ENCODE measurements at regions not wholly inside any gene's neighbourhood (a gene's known extent, or its start where the extent isn't known, plus 50 kb on each side); places are given as distances from the start of the nearest gene placed in this dataset.
"Not testable (repeated sequence)": the region's sequence is repeated elsewhere in the genome, so short reads cannot be mapped to it uniquely, and the experiment has no call there.

DNA sequence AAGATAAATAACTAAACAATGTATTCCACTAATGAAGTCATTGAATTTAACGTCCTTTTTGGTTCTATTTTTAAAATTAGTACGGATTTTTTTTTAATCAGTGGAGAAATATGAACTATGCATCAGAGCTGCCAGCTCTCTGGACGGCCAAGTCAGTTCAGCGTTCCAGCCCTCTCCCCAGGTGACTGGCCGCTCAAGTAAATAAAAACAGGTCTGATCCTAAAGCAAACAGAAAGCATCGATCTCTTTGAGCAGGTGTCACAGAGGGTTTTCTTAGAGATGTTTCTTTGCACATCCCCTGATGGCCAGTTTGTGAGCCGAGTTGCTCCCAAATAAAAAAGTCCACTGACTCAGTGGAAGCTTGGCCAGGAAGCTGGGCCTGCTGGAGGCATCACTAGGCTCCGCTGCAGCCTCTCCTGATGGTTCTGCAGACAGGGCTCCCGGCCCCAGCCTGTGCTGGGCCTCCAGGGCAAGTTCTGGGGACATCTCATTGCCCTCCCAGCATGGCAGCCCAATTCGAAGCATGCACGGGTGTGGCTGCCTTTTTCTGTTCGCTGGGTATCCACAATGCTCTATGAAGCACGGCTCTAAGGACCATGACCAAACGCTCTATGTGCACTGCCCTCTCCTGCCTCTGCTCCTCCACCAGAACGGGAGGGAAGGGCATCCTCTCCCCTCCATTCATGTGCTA is 74.7 kb upstream of the PPP2R2D start:
- no peak for DNase-seq

DNA sequence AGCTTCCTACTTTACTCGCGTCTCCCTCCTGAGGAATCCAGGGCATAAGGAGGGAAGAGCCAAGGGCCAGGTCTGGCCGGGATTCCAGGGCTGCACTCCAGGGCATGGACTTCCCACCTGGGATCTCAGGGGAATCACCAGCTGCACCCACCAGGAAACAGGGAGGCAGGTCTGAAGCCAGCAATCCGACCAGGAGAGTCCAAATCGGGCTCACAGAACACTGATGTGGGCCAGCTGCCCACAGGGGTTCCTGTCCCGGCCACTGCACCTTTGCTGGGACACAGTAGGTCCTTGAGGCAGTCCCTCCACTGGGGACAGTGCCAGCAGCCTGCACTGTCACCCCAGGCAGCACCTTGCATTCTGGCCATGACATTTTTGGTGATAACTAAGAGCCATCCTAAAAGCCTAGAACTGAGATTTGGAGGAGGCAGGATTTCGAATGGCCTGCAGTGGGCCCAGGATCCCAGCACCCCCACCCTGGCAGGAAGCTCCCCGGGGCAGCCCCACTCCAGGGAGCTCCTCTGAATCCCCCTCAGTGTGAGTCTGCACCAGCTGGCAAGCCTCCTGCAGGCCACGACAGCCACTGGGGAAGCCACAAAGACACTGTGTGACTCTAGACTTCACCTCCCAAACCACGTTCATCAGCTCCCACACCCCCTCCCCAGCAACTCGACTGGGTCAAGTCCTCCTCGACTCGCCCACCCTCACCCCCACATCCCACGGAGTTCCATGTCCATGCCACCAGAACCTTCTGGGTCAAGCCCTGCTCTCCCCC is 71.5 kb upstream of the PPP2R2D start:
- no peak for DNase-seq

DNA sequence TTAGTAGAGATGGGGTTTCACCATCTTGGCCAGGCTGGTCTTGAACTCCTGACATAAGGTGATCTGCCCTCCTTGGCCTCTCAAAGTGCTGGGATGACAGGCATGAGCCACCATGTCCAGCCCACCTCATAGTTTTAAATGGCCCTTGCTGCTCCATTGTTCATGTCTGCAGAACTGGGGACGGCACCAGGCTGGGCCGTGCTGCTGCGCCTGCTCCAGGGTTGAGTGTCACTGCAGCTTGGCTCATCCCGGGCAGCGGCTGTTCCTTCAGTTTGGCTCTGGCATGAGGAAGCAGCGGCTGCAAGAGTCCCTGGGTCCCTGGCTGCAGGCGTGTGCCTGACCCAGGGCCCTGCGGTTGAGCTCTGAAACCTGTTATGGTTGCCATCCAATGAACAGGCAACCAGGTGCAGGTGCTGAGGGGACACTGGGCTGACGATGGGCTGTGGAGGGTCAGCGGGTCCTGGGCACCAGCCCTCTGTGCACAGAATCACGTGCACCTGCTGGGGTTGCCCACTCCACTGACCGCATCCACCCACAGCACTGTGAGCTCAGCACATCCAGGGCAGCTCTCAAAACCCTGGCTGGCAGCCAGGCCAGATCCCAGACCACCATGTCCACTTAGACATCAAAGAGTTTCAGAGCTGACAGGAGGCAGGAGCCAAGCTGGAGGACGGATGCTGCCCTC is 70.2 kb upstream of the PPP2R2D start:
- no peak for DNase-seq

DNA sequence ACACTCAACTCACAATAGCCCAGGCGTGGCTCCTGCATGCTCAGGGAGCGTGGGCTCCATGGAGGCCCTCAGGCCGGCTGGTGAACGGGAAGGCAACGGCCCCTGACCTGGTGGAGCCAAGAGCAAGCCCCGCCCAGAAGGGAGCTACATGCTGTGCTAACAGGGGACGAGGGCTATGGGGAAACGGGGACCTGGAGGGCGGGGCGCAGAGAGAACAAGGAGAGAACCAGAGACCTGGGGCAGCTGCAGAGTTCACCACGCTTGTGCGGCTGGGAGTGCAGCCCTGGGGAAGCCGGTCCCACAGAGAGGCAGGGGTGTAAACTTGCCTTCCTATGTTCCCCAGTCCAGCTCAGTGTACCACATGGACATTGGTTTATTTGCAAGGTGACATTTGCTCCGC is 69.2 kb upstream of the PPP2R2D start:
- DNase-seq: no peak

DNA sequence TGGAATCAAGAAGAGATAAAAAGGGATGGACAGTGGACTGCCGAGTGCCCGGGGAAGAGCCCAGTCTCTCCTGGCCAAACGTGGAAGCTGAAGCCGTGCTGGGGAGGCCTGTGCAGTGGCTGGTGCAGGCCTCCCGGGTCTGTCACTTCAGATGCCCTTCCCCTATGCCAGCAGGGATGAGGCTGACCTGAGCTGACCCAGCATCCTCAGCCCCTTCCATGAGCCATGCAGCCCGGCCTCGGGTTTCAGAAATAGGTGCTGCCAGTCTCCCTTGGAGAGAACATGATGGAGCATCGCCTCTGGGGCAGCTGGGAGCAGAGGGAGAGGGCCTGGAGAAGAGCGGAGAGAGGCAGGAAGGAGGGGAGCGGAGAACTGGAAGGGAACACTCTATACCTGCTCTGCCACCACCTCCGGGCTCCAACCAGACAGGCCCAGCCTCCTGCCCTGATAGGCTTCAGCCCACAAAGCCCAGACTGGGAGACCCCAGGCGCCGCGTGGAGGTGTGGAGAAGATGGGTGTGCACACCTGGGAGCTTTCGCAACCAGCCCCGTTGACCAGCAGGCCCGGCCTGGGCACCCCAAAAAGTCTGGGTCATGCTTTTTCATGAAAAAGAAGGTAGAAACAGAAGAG is 68.6 kb upstream of the PPP2R2D start:
- DNase-seq: no peak

DNA sequence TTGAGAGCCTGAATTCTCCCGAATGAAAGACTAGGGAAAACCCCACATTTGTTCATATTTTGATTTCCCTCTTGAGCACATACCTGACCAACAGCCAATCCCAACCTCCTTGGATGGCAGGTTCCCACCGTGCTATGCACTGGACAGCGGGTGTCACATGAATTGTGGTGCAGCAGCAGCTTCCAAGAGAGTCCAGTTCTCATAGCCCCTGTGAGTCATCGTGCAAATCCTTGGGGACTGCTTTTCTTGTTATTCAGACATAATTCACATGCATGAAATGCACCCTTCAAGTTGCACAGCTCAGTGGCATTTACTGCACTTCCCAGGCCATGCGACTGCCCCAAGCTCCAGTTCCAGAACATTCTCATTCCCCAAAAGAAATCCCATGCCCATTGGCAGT is 67.8 kb upstream of the PPP2R2D start:
- no peak for DNase-seq

DNA sequence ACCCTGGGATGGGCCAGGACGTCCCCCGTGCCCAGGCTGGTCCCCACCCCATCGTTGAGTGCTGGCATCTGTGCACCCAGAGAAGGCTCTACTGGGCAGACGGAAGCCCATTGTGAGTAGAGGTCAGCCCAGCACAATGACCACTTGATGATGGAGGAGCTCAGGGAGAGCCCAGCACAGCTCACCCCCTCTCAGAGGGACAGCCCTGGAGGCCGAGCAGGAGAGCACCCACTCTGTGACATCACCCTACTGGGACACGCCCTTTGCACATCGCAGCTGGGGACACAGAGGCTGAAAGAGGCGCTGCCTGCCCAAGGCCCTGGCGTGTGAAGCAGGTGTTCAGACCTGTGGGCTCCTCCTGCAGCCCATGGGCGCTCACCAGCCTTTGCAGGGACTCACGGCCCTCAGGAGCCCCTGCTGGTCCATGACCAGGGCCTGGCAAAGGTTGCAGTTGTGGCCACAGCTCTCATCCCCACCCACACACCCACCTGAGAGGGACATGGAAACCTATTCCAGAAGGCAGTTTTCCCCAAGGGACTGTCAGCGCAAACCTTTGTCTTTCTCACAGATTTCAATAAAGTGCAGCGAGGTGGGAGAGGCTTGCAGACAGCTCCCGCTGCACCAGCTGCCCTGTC is 67.2 kb upstream of the PPP2R2D start:
- no peak for DNase-seq

DNA sequence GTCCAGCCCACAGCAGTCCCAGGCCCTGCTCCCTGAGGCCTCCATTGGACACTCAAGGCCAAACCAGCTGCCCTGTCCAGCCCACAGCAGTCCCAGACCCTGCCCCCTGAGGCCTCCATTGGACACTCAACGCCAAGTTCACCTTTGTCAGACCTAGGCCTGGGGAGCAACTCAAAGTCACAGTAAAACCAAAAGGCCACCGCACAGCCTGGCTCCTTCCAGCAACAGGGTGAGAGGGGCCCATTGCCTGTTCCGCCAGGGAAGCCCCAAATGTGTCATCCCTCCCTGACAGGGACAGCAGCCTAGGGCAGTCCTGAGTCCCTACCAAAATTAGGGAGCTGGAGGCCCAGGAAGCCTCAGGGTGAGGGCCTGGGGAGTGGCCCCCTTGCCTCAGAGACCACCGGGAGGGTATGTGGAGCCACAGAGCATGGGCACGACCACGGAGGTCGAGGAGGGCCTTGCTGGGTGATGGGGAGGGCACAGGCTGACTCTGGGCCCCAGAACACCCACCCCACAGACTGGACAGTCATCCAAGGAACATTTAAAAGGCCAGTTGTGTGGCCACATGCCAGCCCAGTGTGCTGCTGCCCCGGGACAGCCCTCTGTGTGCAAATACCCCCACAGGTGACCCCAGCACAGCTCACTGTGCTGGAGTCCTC is 66.5 kb upstream of the PPP2R2D start:
- no peak for DNase-seq

DNA sequence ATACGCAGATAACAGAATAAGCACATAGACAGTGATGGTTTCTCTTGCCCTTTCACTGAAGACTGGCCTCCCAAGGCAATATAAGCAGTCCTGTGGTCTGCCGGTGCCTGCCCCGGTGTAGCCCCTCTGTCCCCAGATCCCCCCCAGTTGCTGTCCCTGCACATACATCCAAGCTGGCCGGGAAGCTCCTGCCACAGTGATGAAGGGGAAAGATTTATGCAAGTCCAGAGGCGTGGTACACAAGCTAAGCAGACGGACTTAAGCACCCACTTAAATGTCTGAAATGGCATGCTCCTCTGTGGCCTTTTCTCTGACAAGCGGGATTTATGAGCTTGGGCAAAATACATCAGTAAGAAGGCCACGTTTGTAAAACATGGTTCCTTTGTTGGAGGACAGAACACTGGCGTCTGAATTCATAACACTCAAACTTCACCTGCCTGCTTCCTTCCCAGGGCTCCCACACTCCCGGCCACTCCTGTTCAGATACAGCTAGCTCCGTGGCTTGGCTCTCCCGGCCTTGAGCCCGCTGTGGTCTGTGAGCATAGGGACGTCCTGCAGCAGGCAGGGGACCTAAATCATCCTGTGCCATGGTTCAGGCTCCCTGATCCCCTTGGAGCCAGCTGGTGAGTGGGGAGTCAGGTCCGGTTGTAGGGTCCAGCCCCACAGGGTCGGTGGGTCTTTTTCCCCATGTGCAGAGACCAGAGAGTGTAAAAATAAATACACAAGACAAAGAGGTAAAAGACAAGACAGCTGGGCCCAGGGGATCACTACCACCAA is 61.7 kb upstream of the PPP2R2D start:
- no peak for DNase-seq

DNA sequence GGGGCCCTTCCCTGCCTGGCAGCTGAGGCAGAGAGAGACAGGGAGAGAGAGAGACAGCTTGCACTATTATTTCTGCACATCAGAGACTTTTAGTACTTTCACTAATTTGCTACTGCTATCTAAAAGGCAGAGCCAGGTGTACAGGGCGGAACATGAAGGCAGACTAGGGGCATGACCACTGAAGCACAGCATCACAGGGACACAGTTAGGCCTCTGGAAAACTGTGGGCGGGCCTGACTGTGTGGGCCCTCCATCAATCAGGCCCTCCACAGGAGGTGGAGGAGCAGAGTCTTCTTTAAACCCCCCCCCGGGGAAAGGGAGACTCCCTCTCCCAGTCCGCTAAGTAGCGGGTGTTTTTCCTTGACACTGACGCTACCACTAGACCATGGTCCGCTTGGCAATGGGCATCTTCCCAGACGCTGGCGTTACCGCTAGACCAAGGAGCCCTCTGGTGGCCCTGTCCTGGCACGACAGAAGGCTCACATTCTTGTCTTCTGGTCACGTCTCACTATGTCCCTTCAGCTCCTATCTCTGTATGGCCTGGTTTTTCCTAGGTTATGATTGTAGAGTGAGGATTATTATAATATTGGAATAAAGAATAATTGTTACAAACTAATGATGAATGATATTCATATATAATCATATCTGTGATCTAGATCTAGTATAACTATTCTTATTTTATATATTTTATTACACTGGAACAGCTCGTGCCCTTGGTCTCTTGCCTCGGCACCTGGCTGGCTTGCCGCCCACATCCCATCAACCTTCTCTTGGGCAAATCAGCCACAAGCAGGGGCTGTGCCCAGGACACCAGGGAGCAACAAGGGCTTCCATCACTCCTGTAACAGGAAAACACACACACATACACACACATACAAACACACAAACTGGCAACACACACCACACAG is 60.7 kb upstream of the PPP2R2D start:
- not testable (repeated sequence) for DNase-seq

DNA sequence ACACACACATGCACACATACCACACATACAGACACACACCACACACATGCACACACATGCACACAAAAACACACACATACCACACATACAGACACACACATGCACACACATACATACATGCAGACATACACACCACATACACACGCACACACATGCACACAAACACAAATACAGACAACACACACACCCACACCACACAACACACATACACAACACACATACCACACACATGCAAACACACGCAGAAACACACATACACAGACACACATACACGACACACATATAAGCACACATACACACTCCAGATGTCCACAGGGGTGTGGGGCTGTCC is 60.1 kb upstream of the PPP2R2D start:
- DNase-seq: no peak

DNA sequence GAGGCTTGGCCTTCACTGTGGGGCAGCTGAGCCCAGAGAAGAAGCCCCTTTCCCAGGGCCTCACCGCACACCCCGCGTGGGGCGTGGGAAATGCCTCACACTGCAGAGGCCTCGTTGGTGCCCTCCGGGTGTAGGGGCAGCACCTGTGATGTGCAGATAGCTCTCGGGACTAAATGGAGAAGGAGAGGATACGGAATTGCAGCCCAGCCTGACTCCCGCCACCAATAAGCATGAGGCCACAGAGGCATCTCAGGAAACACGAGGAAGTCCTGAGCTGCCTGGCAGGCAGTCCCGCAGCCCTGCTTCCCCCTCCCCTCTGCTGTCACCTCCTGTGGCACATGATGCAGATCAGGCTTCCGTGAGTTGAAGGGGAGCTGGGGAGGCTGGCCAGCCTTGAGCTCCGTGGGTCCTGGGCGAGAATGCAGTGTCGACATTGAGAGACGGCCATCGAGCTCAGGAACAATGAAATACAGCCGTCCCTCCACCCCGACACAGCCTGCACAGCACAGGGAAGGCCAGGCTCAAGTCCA is 59.6 kb upstream of the PPP2R2D start:
- DNase-seq: no peak

DNA sequence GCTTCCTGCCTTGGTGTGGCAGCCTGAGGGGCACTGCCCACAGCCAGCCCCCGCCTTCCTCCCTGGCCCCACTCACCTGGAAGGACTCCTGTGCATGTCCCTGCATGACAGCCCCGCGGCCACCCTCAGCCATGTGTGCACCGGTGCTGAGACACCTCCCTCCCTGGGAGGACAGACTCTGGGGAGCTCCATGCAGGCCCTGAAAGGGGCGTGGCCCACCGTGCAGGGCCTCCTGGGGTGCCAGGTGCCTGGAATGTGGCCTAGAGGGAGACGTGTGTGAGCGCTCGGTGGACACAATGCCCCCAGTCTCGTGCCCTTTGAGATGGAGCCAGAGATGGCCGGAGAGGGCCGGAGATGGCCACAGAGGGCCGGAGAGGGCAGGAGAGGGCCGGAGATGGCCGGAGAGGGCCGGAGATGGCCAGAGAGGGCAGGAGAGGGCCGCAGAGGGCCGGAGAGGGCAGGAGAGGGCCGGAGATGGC is 59.1 kb upstream of the PPP2R2D start:
- no peak for DNase-seq

DNA sequence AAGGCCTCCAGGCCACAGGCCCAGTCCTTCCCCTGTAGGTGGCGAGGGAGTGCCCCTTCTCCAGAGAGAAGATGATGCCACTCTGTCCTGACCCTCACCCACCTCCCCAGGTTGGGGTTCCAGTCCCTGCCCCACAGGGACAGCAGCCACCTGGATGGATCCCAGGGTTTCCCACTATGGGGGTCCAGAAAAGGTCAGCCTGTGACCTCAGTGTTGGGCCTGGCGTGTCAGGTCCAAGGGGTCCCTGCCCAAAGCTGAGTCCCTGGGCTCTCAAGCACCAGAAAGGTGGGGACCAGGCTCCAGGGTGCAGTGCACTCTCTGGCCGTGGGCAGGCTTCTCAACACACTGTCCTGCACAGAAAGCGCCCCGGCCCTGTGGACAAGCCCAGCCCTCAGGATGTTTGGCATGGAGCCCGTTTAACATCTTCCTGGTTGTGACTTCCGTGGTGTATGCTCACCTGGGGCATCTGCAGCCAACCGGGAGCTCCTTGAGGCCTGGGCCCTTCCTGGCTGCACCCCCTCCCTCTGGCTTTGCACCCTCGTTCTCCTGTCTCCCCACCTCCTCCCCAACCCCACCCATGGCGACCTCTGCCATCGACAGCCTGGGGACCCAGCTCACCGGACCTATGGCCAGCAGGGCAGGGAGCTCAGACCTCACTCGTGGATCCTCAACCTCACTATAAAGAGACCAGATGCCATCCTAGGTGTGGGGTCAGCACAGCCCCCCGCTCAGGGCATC is 58.3 kb upstream of the PPP2R2D start:
- no peak for DNase-seq

DNA sequence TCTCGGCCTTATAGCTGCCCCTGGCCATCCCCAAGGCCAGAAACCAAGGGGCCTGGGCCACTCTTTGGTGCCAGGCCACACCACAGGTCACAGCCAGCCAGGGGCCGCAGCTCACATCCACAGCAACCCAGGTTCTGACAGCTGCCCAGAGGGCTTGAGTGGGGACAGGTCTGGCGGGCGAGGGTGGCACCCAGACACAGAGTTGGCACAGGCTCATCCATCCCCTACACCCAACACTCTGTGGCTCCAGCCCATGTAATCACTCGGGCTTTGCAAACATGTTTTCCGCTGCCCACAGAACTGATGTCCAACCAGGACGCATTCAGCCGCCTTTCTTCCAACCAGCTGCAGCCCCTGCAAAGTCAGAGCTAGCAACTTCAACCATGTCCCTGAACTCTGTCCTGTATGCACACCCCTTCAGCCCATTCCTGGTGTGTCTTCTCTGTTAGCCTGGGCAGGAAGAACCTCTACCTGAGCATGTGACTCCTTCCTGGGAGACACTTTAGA is 57.7 kb upstream of the PPP2R2D start:
- no peak for DNase-seq

DNA sequence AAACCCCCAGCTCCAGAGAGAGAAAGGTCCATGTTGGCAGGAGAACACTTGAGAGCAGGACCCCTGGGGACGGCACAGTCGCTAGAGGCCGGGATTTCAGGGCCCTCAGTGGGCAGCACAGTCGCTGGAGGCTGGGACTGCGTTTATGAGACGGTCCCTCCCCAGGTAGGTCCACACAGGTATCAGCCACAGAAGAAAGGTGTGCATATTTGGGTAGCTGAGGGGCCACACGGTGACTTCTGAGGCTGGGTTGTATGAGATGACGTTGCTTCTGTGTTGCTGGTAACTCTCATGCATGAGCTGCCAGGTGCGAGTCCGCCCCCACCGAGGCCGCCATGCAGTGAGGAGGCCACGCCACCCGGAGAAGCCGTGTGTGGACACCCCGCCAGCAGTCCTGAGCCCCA is 56.9 kb upstream of the PPP2R2D start:
- no peak for DNase-seq

DNA sequence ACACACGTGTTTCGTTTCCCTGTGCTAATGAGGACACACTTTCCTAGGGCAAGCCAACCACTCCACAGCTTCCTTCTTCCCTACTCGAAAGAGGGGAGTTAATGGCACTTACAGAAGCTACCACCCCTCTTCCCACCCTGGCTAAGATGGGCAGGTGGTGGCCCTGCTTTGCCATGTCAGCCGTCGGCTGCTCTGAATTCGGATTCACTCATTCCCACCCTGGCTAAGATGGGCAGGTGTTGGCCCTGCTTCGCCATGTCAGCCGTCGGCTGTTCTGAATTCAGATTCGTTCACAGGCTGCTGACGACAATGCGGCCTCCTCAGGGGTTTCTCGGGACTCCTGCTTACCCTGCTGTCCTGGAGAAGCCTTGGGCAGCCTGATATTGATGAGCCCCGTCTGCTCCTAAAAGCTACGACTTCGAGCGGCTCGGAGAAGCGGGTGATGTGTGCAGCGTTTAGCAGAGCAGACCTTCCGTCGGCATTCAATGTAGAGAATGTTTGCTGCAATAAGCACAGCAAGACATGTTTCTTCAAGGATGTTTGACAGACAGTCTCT is 56.2 kb upstream of the PPP2R2D start:
- DNase-seq: no peak

DNA sequence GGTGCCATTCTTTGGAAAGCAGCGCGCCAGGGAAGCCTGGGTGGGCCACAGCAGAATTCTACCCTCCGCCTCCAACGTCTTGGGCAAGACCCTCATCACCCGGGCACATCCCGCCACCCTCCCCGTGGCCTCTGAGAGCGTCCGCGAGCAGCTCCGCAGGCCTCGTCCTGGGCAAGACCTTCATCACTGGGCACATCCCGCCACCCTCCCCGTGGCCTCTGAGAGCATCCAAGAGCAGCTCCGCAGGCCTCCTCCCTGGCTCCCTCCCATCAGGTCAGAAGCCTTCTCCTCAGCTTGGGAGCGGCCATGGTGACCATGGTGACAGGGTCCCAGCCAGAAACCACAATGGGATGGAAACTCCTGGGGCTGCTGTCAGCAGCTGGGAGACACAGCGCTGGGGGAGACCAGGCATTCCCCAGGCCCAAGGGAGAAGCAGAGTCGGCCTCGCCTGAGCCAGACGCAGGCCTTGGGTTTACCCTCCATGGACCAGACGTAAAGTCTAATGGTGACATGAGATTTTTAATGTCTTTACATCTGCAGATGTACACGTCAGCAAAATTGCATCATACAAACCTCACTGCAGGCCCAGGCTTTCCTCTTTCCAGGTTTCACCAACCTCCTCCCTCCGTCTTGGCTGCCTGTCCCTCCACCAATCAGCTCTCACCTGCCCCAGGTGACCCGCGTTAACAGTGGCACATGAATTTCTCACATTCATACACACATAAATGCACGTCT is 55.1 kb upstream of the PPP2R2D start:
- DNase-seq: peak; percentile 6

Data from DMS153 (cell line).